TTC549 (cell line): ENCODE measurements at regions not wholly inside any gene's neighbourhood (a gene's known extent, or its start where the extent isn't known, plus 50 kb on each side); places are given as distances from the start of the nearest gene placed in this dataset.

Experiments
- FAIRE-seq: peaks from 2 replicates; lab custom pipeline; 2012; peaks lifted over from hg19 to GRCh38; lab: Jason Lieb, UNC

GRCh38 chr4:159445692-159446091, 342.8 kb downstream of the RAPGEF2 start:
- no peak for FAIRE-seq

DNA sequence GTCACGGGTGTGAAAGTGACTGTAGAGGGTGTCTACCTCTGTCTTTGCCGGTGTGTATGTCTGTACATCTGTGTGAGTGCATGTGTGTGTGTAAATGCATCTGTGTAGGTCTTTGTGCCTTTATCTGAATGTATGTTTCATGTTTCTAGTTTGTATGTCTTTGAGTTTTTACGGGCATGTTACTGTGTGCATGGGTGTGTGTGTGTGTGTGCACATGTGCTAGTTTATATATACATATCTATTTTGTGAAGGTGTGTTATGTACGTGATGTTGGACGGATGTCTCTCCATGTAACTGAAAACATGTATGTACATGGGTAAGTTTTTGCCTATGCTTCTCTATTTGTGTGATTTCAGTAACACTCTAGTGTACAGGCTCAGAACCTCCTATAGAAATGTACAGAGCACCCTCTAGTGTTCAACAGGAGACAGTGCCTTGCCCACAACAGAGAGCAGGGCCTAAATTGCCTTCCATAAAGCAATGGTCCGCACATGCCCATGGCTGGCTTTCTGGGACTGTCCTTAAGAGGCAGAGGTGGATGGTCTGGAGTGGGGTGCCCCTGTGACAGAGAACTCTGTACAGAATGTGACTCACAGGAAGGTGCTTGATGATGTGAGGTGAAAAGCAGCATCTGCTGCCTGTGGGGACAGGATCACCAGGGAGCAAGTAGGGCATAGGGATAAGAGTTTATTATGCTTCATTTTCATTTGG, 343.5 kb downstream of the RAPGEF2 start:
- peak; percentile 73 for FAIRE-seq

GRCh38 chr4:159447296-159447695, 344.4 kb downstream of the RAPGEF2 start:
- FAIRE-seq = no peak

DNA sequence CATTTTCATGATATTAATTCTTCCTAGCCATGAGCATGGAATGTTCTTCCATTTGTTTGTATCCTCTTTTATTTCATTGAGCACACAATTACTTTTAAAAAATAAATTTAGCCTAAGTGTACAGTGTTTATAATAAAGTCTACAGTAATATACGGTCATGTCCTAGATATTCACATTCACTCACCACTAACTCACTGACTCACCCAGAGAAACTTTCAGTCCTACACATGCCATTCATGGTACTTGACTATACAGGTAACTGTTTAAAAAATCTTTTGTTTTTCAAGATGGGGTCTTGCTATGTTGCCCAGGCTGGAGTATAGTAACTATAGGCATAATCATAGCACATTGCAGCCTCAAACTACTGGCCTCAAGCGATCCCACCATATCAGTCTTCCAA, 348.1 kb downstream of the RAPGEF2 start:
- FAIRE-seq = no peak

DNA sequence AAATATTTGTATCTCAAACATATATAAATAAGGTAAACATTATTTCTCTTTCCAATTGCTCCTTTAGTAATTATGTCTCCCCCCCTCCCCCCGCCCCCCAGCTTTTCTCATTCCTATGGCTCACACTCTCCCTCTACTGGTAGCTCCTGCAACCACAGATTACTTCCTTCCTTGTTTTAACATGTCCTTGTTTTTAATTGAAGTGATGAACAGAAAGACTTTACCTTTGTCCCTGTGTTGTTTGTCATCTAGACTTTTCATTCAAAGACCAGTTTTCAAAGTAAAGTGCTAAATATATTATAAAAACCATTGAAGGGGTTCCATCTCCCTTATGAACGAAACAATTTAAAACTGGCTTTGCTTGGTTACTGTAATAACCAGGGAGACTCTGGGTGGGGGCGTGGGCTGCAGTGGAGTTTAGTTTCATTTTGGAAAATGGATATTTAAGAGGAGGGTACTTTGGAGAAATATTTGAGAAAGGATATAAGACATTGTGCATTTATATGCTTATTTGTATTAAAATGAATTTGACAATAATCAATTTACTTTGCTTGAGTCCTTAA, 352.9 kb downstream of the RAPGEF2 start:
- FAIRE-seq = peak; percentile 69

DNA sequence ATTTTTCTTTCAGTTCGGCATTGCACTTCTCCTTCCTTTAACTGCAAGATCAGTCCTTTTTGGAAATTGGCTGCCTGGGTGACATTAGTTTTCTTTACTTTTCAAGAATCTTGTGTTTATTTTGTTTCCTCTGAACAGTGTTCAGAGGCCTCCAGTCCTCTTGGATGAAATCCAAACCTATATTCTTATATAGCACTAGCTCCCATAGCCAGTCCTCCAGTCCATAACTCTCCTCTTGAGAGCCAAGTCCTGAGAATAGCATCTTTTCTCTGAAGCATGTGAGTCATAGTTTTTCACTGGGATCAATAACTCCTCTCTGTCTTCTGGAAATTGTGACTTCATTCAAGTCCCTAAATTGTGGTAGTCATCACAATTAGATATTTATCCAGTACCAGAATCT, 357.5 kb downstream of the RAPGEF2 start:
- no peak for FAIRE-seq

- FAIRE-seq = no peak
Measured at GRCh38 chr4:159463235-159463634, 360.4 kb downstream of the RAPGEF2 start.

DNA sequence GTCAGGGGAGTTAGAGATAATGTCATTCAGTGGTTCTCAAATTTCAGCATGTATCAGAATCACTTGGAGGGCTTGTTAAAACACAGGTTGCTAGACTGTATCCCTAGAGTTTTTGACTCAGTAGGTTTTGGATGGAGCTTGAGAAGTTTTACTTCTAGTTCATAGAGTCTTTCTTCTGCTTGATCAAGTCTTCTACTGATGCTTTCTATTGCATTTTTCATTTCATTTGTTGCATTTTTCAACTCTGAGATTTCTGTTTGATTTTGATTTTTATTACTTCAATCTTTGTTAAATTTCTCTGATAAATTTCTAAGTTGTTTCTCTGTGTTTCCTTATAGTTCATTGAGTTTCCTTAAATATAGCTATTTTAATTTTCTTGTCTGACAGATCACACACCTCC, 361.4 kb downstream of the RAPGEF2 start:
- FAIRE-seq = no peak

DNA sequence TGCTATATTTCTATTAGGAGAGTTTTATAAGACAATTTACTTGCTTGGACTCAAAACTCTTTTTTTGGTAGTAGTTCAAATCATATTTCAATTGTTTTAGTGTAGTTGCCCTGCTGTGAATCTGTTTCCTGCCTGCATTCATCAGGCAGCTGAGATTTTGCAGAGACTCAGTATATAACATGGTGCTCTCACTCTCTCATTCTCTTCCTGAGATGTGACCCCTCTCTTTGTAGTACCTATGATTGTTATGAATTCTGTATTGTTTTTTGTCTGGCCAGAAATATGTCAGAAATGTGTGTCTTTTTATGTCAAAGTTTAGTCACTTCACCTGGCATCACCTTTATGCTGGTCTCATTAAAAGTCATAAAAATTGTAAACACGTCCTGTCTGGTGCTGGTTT, 374.0 kb downstream of the RAPGEF2 start:
- no peak for FAIRE-seq

DNA sequence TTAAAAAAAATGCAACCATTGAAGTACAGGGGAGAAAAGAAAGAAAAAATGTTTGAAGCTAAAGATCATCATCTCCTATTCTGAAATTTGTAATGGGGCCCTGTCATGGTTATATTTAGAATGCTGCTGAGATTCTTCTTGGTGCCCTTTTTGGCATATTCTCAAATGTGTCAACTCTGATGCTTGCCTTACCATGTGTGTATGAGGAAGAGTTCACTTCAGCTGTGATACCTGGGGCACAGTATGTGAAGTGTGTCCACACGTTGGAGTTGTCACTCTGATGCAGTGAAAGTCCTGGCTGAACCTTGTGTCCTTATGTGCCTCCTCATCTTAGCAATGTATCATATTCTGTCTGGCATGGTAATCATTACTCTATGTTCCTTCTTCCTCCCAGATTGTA, 377.9 kb downstream of the RAPGEF2 start:
- FAIRE-seq = no peak

GRCh38 chr4:159481936-159482335, 379.1 kb downstream of the RAPGEF2 start:
- FAIRE-seq = no peak

- FAIRE-seq = no peak
Measured at GRCh38 chr4:159483110-159483781, 380.4 kb downstream of the RAPGEF2 start.

DNA sequence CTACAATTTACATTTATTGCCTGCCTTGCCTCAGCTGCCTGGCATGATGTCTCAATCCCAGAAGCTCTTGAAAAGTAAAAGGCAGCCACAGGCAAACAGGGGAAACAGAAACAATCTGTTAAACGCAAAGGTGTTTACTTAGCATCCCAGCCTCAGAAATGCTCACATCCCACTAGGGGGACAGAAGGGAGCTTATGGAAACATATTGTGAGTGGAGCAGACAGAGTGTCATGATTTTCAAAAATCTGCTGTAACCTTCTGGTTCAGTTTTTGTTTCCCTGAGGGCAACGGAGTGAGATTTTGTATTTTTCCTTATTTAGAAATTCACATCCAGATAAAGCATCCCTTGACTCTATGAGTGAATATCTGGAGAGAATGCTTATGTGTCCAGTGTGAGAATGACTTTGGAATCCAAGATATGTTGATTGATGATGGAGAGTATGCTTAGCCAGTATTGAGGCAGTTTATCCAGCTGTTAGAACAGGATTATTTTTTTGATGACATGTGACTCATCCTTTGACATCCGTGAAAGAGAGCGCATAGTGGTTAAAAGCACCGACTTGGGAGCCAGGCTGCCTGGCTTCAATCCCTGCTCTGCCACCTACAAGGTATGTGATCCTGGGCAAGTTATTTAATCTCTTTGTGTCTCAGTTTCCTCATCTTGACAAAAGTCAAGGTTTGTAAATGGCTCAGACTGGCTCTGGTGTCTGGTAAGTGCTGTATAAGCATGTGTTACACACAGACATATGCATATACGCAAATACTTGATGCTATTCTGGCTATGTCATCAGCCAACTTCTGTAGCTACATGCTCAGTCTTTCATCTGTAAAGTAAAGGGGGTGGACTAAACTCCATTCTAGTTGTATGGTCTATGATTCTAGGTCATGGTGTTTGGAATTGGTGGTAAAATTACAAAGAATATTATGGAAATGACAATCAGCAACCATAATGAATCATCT, 381.2 kb downstream of the RAPGEF2 start:
- no peak for FAIRE-seq

DNA sequence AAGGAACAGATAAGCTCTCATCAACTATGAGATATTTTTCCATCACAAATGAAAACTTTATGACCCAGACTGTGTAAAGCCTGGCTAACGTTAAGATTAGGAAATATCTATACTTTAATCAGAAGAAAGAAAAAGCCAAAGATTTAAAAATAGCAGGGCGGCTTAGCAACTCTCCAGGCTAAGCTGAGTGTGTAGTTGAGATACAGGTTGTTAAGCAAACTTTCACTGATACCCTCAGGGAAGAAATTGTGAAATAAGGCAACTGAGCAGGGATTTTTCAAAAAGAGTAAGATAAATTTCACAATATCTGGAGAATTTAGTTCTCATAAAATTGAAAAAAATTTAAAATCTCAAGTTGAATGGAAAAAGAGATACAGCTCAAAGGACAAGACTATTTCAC, 382.0 kb downstream of the RAPGEF2 start:
- FAIRE-seq = no peak

DNA sequence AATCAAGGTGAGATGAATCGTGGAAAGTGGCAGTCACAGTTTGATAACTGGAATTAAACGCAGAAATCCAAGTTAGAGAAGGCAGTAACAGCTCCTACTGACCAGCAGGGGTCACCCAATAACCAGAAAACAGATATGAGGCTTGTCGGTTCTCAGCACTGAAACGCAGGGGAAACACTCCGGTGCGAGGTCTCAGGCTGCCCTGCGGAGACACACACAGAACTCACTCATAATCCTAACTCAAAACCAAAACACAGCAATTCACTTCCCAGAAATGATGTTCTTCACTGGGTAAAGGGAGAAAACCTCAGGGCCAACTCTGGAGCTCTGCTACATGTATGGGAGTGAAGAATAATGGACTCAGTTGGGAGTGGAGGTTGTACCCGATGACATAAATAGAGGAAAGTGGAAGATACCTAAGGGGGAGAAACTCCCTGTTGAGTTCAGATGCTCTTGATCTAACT, 384.4 kb downstream of the RAPGEF2 start:
- peak; percentile 71 for FAIRE-seq

DNA sequence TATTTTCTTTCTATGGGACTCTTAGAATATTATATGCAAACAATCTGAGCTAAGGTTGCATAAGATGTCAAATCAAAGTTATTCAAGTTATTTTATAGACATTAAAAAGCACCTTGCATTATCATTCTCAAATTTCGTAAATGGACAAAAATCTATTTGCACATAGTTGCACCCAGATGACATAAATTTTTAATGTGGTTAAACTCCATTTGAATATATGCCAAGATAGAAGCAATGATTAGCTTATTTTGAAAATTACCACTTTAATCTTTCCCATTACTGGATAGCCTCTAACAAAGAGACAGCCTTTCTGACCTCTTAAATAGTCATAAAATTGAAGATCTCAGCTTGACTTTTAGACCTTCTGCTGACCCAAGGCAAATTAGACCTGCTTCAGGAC, 386.8 kb downstream of the RAPGEF2 start:
- no peak for FAIRE-seq

- FAIRE-seq = no peak
Measured at GRCh38 chr4:159495515-159496236, 392.8 kb downstream of the RAPGEF2 start.

GRCh38 chr4:159496248-159496647, 393.4 kb downstream of the RAPGEF2 start:
- no peak for FAIRE-seq

- FAIRE-seq = no peak
Measured at GRCh38 chr4:159497936-159498335, 395.1 kb downstream of the RAPGEF2 start.

GRCh38 chr4:159498446-159499115, 395.7 kb downstream of the RAPGEF2 start:
- no peak for FAIRE-seq

- no peak for FAIRE-seq
Measured at GRCh38 chr4:159500861-159501260, 398.0 kb downstream of the RAPGEF2 start.
